Neural cell (in vitro differentiated cells): ENCODE measurements at regions not wholly inside any gene's neighbourhood (a gene's known extent, or its start where the extent isn't known, plus 50 kb on each side); places are given as distances from the start of the nearest gene placed in this dataset.

Experiments used
- EZH2 ChIP-seq: fragments of 200-600, 300-800 bp; shearing (Covaris generic), sonication (generic); IDR thresholded peaks from 2 replicates; pipeline ENCODE4 v1.6.1; 2014; ENCODE audit warnings: antibody characterized with exemption, low read length, borderline replicate concordance, mild to moderate bottlenecking; ENCODE audit not compliant: insufficient read depth, poor library complexity, severe bottlenecking
- SMC3 ChIP-seq: fragments of 450-650 bp; conservative IDR thresholded peaks from 2 replicates; pipeline ENCODE4 v1.6.1; 2014; ENCODE audit warnings: antibody characterized with exemption, mild to moderate bottlenecking, moderate library complexity; ENCODE audit not compliant: poor library complexity
- TF ChIP-seq, protein P1 (sequence below): fragments of 450-650 bp; IDR thresholded peaks from 2 replicates; pipeline ENCODE4 v1.5.1; 2014; ENCODE audit warnings: antibody characterized with exemption, mild to moderate bottlenecking, moderate library complexity; ENCODE audit not compliant: poor library complexity, severe bottlenecking

DNA sequence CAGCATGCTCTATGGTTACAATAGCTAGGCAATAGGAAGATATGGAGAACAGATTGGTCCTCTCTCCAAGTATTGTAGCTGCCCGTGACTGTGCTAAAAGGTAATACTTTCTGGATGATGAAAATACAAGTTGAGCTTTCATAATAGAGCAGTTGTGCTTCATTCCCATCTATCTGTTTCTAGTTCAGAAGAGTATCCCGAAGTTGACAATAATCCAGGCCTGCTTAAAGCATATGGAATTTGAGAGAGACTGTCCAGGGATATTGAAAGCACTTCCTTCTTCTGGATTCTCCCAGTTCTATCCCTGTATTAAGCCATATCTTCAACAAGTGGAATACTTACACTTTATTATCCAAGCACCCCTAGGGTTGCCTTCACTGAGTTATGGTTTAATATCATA lies 350.4 kb downstream of the EFNA5 start:
- TF ChIP-seq EZH2 (no peak), SMC3 (no peak)
- TF ChIP-seq, protein P1, sequence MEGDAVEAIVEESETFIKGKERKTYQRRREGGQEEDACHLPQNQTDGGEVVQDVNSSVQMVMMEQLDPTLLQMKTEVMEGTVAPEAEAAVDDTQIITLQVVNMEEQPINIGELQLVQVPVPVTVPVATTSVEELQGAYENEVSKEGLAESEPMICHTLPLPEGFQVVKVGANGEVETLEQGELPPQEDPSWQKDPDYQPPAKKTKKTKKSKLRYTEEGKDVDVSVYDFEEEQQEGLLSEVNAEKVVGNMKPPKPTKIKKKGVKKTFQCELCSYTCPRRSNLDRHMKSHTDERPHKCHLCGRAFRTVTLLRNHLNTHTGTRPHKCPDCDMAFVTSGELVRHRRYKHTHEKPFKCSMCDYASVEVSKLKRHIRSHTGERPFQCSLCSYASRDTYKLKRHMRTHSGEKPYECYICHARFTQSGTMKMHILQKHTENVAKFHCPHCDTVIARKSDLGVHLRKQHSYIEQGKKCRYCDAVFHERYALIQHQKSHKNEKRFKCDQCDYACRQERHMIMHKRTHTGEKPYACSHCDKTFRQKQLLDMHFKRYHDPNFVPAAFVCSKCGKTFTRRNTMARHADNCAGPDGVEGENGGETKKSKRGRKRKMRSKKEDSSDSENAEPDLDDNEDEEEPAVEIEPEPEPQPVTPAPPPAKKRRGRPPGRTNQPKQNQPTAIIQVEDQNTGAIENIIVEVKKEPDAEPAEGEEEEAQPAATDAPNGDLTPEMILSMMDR: no peak
